Suprapubic skin (tissue), 4 donors: ENCODE measurements at regions not wholly inside any gene's neighbourhood (a gene's known extent, or its start where the extent isn't known, plus 50 kb on each side); places are given as distances from the start of the nearest gene placed in this dataset.

Experiments
- DNase-seq, 2 donors: peaks; one replicate each; pipeline ENCODE4 v3.0.0-alpha.2; 2019; ENCODE audit warnings: low spot score in 2 of 2
- H3K27ac ChIP-seq: fragments of 200-600 bp; sonication (generic); one replicate; pipeline ENCODE4 v1.5.1; 2019
- H3K27me3 ChIP-seq: fragments of 200-600 bp; sonication (generic); one replicate; pipeline ENCODE4 v1.5.1; 2019
- H3K36me3 ChIP-seq: fragments of 200-600 bp; sonication (generic); one replicate; pipeline ENCODE4 v1.5.1; 2019
- H3K4me1 ChIP-seq: fragments of 200-600 bp; sonication (generic); one replicate; pipeline ENCODE4 v1.5.1; 2019
- H3K4me3 ChIP-seq: fragments of 200-600 bp; sonication (generic); one replicate; pipeline ENCODE4 v1.5.1; 2019; ENCODE audit warnings: mild to moderate bottlenecking
- H3K9me3 ChIP-seq: fragments of 200-600 bp; sonication (generic); one replicate; pipeline ENCODE4 v1.5.1; 2019
- EP300 ChIP-seq: sonication (generic); formaldehyde crosslinking; IDR thresholded peaks from one replicate; pipeline ENCODE4 v1.6.1; 2017; ENCODE audit warnings: antibody characterized with exemption
- POLR2A ChIP-seq, 2 donors: fragments of 450-650 bp; IDR thresholded peaks; one replicate each; pipeline ENCODE4 v1.6.1; 2017; ENCODE audit warnings: antibody characterized with exemption in 2 of 2, mild to moderate bottlenecking in 2 of 2, moderate library complexity in 2 of 2
- POLR2AphosphoS5 ChIP-seq, 3 donors: sonication (generic); formaldehyde crosslinking; IDR thresholded peaks; one replicate each; pipeline ENCODE4 v1.6.1; 2017; ENCODE audit warnings: antibody characterized with exemption in 3 of 3
- WGBS: methylation state at CpG from one replicate; pipeline ENCODE4 v1.1.5; 2018; 5-methylcytosine and 5-hydroxymethylcytosine counted together
- TF ChIP-seq, protein P1 (sequence below), 2 donors: fragments of 200-600 bp in 1 of 2; fragments of 450-650 bp in 1 of 2; sonication (generic) in 1 of 2; IDR thresholded peaks; one replicate each; pipeline ENCODE4 v1.5.1; 2016 to 2019; ENCODE audit warnings: antibody characterized with exemption in 2 of 2, mild to moderate bottlenecking in 1 of 2, moderate library complexity in 1 of 2

DNA sequence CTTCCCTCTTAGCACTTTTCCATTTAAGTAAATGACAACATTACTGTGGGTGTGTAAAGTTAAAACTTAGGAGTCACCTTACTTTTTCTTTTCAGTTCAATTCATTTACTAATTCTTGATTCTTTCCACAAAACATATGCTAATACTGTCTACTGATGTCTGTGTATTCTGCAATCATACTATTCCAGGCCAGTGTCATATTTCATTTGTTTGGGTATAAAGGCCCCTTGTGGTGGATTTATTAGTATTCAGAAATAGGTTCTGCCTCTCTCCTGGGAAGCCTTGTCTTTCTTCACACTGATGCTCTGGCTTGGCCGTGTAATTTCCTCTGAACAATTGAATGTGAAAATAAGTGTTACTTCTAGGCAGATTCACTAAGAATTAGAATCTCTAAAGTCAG, 621.9 kb upstream of the SPRY2 start:
- WGBS = 66% methylated on average over 1 of the region's 1 CpG
- TF ChIP-seq EP300 (no peak), POLR2AphosphoS5 (IDR thresholded peaks at IDR 0.05) (no peak), POLR2A (IDR thresholded peaks at IDR 0.05) (no peak)
- TF ChIP-seq, protein P1, sequence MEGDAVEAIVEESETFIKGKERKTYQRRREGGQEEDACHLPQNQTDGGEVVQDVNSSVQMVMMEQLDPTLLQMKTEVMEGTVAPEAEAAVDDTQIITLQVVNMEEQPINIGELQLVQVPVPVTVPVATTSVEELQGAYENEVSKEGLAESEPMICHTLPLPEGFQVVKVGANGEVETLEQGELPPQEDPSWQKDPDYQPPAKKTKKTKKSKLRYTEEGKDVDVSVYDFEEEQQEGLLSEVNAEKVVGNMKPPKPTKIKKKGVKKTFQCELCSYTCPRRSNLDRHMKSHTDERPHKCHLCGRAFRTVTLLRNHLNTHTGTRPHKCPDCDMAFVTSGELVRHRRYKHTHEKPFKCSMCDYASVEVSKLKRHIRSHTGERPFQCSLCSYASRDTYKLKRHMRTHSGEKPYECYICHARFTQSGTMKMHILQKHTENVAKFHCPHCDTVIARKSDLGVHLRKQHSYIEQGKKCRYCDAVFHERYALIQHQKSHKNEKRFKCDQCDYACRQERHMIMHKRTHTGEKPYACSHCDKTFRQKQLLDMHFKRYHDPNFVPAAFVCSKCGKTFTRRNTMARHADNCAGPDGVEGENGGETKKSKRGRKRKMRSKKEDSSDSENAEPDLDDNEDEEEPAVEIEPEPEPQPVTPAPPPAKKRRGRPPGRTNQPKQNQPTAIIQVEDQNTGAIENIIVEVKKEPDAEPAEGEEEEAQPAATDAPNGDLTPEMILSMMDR (IDR thresholded peaks at IDR 0.05) = no peak
- no peaks in the 10 kb centered on the region for H3K36me3 ChIP-seq
- no peaks in the 10 kb centered on the region for H3K9me3 ChIP-seq
- no peak overlapping the region for H3K27ac ChIP-seq
- no peak for DNase-seq
- H3K4me3 ChIP-seq = no peak overlapping the region
- no peaks in the 10 kb centered on the region for H3K4me1 ChIP-seq
- no peaks in the 10 kb centered on the region for H3K27me3 ChIP-seq

DNA sequence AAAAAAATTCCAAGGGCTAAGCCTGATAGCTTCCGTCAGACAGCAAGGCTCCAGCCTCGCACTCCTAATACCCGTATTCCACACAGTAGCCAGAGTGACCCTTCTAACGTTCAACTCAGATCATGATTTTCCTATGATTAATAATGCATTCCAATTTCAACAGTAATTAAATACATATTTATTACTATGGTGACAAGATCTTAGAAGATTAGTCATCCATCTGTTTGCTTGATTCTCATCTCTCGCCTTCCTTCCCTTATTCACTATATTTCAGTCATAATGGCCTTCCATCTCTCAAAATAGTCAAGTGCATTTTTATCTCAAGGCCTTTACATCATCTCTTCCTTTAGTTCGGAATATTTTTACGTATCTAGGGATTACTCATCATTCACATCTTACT, 621.2 kb upstream of the SPRY2 start:
- Histone ChIP-seq H3K9me3 (no peaks in the 10 kb centered on the region), H3K27me3 (no peaks in the 10 kb centered on the region), H3K27ac (no peak overlapping the region), H3K4me3 (no peak overlapping the region), H3K36me3 (no peaks in the 10 kb centered on the region), H3K4me1 (no peaks in the 10 kb centered on the region)
- WGBS = 73% methylated on average over 7 of the region's 7 CpGs
- TF ChIP-seq POLR2A (IDR thresholded peaks at IDR 0.05) = no peak
- TF ChIP-seq EP300 = no peak
- TF ChIP-seq, protein P1 (IDR thresholded peaks at IDR 0.05) = no peak
- no peak for TF ChIP-seq POLR2AphosphoS5 (IDR thresholded peaks at IDR 0.05)
- no peak for DNase-seq

- no peak for DNase-seq
- no peaks in the 10 kb centered on the region for H3K4me1 ChIP-seq
- no peak overlapping the region for H3K4me3 ChIP-seq
- H3K27ac ChIP-seq = no peak overlapping the region
- no peaks in the 10 kb centered on the region for H3K36me3 ChIP-seq
- no peak for TF ChIP-seq EP300
- no peak for TF ChIP-seq POLR2AphosphoS5 (IDR thresholded peaks at IDR 0.05)
- no peak for TF ChIP-seq POLR2A (IDR thresholded peaks at IDR 0.05)
- TF ChIP-seq, protein P1 (IDR thresholded peaks at IDR 0.05) = no peak
- H3K9me3 ChIP-seq = no peaks in the 10 kb centered on the region
- no peaks in the 10 kb centered on the region for H3K27me3 ChIP-seq
- WGBS = 47% methylated on average over 3 of the region's 3 CpGs
These were observed 616.2 kb upstream of the SPRY2 start for GRCh38 chr13:80957019-80957655.

DNA sequence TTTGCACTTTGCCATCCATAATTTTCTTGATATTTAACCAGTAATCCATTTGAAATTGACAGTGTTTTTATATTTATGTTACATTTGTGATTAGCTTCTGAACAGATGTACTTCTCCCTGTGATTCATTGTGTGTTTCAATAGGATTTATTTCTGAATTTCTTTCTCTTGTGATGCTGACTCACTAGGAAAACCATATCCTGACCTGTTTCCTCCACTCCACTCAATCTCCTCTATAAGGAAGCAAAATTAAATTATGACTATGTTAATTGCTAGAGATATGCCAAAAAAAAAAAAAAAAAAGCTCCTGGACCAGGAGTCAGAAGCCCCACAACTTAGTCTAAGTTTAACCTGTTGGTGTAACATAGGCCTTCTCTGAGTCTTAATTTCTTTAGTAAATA, 614.6 kb upstream of the SPRY2 start:
- TF ChIP-seq POLR2A (IDR thresholded peaks at IDR 0.05) (no peak), POLR2AphosphoS5 (IDR thresholded peaks at IDR 0.05) (no peak), EP300 (no peak)
- TF ChIP-seq, protein P1 (IDR thresholded peaks at IDR 0.05) = no peak
- Histone ChIP-seq H3K36me3 (no peaks in the 10 kb centered on the region), H3K4me1 (no peaks in the 10 kb centered on the region), H3K4me3 (no peak overlapping the region), H3K9me3 (no peaks in the 10 kb centered on the region), H3K27ac (no peak overlapping the region), H3K27me3 (no peaks in the 10 kb centered on the region)
- no peak for DNase-seq

- TF ChIP-seq POLR2AphosphoS5 (IDR thresholded peaks at IDR 0.05) (no peak), POLR2A (IDR thresholded peaks at IDR 0.05) (no peak)
- WGBS = 81% methylated on average over 2 of the region's 2 CpGs
- no peak for DNase-seq
- no peaks in the 10 kb centered on the region for H3K27me3 ChIP-seq
- no peak overlapping the region for H3K27ac ChIP-seq
- H3K4me3 ChIP-seq = no peak overlapping the region
- no peaks in the 10 kb centered on the region for H3K9me3 ChIP-seq
- H3K4me1 ChIP-seq = no peaks in the 10 kb centered on the region
- no peaks in the 10 kb centered on the region for H3K36me3 ChIP-seq
These were observed 611.2 kb upstream of the SPRY2 start for GRCh38 chr13:80952158-80952557.
